ENCODE measurements at regions not wholly inside any gene's neighbourhood (a gene's known extent, or its start where the extent isn't known, plus 50 kb on each side); places are given as distances from the start of the nearest gene placed in this dataset.

DNA sequence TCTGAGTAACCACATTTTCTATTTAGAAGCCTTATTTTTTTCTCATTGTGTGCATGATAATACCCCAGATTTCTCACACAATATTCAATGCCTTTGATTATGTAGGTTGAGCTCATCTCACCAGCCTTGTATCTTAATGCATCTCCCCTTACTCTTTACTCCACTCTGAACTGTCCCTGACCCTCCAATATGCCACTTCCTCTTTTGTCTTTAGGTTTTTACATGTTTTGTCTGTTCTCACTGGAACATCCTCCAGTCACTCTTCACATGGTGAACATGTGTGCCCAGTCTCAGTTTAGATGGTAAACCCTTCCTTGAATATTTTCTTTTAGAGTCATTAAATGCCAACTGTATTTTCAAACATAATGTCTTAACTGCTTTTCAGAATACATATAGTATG, 392.9 kb upstream of the IMPG1 start:
- Histone ChIP-seq H3K4me3 (ENCODE audit: low read depth in 1 of 3, low read length in 3 of 3) (no peak overlapping the region), H3K36me3 (ENCODE audit: control insufficient read depth in 4 of 4, insufficient read depth in 3 of 4, low read depth in 1 of 4, low read length in 3 of 4) (no peaks in the 10 kb centered on the region), H3K9me3 (ENCODE audit: control insufficient read depth in 4 of 4, low read length in 3 of 4) (no peaks in the 10 kb centered on the region), H3K27me3 (ENCODE audit: control insufficient read depth in 4 of 4, insufficient read depth in 4 of 4, low read length in 3 of 4) (no peaks in the 10 kb centered on the region), H3K27ac (ENCODE audit: low read depth in 1 of 2, low read length in 2 of 2) (no peak overlapping the region), H3K4me1 (ENCODE audit: control insufficient read depth in 4 of 4, insufficient read depth in 4 of 4, low read length in 3 of 4) (no peaks in the 10 kb centered on the region), H3K9ac (ENCODE audit: low read depth in 1 of 2, low read length in 2 of 2) (no peak overlapping the region)
- no peak for DNase-seq (ENCODE audit: low spot score)
- no peak for TF ChIP-seq FOXA2 (IDR thresholded peaks at IDR 0.05)

DNA sequence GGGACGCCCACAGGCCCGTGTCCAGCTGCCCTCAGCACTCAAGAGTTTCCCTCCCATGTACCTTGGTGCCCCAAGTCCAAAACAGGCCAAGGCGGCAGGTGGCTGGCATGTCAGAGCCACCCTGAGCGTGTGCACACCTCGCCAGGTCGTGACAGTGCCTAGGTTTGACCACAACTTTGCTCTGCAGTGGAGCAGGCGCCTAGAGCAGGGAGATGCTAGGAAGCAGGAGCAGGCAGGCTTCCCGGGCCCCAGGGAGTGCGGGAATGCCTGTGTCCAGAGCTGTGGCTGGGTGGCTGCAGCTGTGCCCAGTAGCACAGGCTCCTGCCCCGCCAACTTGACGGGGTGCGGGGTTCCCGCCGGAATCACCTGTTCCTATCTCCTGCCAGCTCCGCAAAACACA, 380.8 kb upstream of the IMPG1 start:
- H3K9me3 ChIP-seq (ENCODE audit: control insufficient read depth in 4 of 4, low read length in 3 of 4): no peaks in the 10 kb centered on the region
- DNase-seq (ENCODE audit: low spot score): no peak
- H3K36me3 ChIP-seq (ENCODE audit: control insufficient read depth in 4 of 4, insufficient read depth in 3 of 4, low read depth in 1 of 4, low read length in 3 of 4): no peaks in the 10 kb centered on the region
- no peak overlapping the region for H3K9ac ChIP-seq (ENCODE audit: low read depth in 1 of 2, low read length in 2 of 2)
- H3K27me3 ChIP-seq (ENCODE audit: control insufficient read depth in 4 of 4, insufficient read depth in 4 of 4, low read length in 3 of 4): no peaks in the 10 kb centered on the region
- TF ChIP-seq RXRA (IDR thresholded peaks at IDR 0.05) (no peak), RAD21 (IDR thresholded peaks at IDR 0.05) (no peak), HNF4G (IDR thresholded peaks at IDR 0.05) (no peak), YY1 (IDR thresholded peaks at IDR 0.05) (no peak), FOXA1 (IDR thresholded peaks at IDR 0.05) (no peak), FOXA2 (IDR thresholded peaks at IDR 0.05) (no peak)
- TF ChIP-seq, protein P1, sequence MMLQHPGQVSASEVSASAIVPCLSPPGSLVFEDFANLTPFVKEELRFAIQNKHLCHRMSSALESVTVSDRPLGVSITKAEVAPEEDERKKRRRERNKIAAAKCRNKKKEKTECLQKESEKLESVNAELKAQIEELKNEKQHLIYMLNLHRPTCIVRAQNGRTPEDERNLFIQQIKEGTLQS (IDR thresholded peaks at IDR 0.05): no peak
- TF ChIP-seq, protein P2, sequence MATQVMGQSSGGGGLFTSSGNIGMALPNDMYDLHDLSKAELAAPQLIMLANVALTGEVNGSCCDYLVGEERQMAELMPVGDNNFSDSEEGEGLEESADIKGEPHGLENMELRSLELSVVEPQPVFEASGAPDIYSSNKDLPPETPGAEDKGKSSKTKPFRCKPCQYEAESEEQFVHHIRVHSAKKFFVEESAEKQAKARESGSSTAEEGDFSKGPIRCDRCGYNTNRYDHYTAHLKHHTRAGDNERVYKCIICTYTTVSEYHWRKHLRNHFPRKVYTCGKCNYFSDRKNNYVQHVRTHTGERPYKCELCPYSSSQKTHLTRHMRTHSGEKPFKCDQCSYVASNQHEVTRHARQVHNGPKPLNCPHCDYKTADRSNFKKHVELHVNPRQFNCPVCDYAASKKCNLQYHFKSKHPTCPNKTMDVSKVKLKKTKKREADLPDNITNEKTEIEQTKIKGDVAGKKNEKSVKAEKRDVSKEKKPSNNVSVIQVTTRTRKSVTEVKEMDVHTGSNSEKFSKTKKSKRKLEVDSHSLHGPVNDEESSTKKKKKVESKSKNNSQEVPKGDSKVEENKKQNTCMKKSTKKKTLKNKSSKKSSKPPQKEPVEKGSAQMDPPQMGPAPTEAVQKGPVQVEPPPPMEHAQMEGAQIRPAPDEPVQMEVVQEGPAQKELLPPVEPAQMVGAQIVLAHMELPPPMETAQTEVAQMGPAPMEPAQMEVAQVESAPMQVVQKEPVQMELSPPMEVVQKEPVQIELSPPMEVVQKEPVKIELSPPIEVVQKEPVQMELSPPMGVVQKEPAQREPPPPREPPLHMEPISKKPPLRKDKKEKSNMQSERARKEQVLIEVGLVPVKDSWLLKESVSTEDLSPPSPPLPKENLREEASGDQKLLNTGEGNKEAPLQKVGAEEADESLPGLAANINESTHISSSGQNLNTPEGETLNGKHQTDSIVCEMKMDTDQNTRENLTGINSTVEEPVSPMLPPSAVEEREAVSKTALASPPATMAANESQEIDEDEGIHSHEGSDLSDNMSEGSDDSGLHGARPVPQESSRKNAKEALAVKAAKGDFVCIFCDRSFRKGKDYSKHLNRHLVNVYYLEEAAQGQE (IDR thresholded peaks at IDR 0.05): no peak
- TF ChIP-seq, protein P3, sequence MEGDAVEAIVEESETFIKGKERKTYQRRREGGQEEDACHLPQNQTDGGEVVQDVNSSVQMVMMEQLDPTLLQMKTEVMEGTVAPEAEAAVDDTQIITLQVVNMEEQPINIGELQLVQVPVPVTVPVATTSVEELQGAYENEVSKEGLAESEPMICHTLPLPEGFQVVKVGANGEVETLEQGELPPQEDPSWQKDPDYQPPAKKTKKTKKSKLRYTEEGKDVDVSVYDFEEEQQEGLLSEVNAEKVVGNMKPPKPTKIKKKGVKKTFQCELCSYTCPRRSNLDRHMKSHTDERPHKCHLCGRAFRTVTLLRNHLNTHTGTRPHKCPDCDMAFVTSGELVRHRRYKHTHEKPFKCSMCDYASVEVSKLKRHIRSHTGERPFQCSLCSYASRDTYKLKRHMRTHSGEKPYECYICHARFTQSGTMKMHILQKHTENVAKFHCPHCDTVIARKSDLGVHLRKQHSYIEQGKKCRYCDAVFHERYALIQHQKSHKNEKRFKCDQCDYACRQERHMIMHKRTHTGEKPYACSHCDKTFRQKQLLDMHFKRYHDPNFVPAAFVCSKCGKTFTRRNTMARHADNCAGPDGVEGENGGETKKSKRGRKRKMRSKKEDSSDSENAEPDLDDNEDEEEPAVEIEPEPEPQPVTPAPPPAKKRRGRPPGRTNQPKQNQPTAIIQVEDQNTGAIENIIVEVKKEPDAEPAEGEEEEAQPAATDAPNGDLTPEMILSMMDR (IDR thresholded peaks at IDR 0.05; ENCODE audit: low read depth, low read length, missing input control): no peak
- TF ChIP-seq, protein P4, sequence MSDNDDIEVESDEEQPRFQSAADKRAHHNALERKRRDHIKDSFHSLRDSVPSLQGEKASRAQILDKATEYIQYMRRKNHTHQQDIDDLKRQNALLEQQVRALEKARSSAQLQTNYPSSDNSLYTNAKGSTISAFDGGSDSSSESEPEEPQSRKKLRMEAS (IDR thresholded peaks at IDR 0.05): no peak
- no peak overlapping the region for H3K4me3 ChIP-seq (ENCODE audit: low read depth in 1 of 3, low read length in 3 of 3)
- 84% methylated on average over 15 of the region's 15 CpGs for WGBS
- no peaks in the 10 kb centered on the region for H3K4me1 ChIP-seq (ENCODE audit: control insufficient read depth in 4 of 4, insufficient read depth in 4 of 4, low read length in 3 of 4)
- H3K27ac ChIP-seq (ENCODE audit: low read depth in 1 of 2, low read length in 2 of 2): no peak overlapping the region

DNA sequence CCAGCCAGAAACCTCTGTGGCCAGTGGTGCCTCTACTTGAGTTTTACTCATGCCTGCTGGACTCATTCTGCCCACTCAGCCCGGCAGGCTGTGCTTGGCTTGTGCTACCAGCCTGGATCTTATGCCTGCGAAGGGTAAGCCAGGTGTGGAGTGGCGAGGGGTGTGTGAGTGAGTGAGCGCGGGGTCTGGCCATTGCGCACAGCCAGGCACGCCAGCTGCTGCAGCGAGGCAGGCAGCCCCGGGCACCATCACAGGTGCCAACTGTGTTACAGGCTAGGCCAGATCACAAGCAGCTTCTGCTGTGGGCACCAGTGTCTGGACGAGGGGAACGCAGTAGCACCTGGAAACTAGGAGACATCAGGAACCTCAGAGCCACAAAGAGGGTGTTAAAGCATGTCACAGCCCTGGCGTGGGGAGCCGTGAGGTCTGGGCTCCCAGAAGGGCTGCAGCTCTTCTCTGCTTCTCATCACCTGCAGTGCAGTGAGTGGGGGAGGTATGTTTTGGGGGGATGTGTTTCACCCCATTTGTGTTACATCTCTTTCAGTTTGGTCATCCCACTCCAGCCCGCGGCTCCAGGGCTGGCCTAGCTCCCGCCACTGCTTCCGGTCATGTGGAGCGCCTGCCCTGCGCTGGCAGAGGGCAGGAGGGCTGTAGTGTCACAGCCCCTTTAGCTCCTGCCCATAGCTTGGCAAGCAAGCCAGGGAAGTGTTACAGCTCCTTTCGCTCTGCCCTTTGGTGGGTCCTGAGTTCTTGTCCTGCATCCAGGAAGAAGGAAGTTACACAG, 379.7 kb upstream of the IMPG1 start:
- Histone ChIP-seq H3K36me3 (ENCODE audit: control insufficient read depth in 4 of 4, insufficient read depth in 3 of 4, low read depth in 1 of 4, low read length in 3 of 4) (no peaks in the 10 kb centered on the region), H3K9me3 (ENCODE audit: control insufficient read depth in 4 of 4, low read length in 3 of 4) (no peaks in the 10 kb centered on the region), H3K27ac (ENCODE audit: low read depth in 1 of 2, low read length in 2 of 2) (no peak overlapping the region), H3K9ac (ENCODE audit: low read depth in 1 of 2, low read length in 2 of 2) (no peak overlapping the region), H3K27me3 (ENCODE audit: control insufficient read depth in 4 of 4, insufficient read depth in 4 of 4, low read length in 3 of 4) (no peaks in the 10 kb centered on the region), H3K4me3 (ENCODE audit: low read depth in 1 of 3, low read length in 3 of 3) (no peak overlapping the region), H3K4me1 (ENCODE audit: control insufficient read depth in 4 of 4, insufficient read depth in 4 of 4, low read length in 3 of 4) (no peaks in the 10 kb centered on the region)
- 89% methylated on average over 20 of the region's 20 CpGs for WGBS
- DNase-seq (ENCODE audit: low spot score): no peak
- no peak for TF ChIP-seq HNF4G (IDR thresholded peaks at IDR 0.05)
- no peak for TF ChIP-seq HNF4A (conservative IDR thresholded peaks at IDR 0.05)
- no peak for TF ChIP-seq FOXA2 (IDR thresholded peaks at IDR 0.05)
- TF ChIP-seq, protein P4 (IDR thresholded peaks at IDR 0.05): no peak
- no peak for TF ChIP-seq TAF1 (conservative IDR thresholded peaks at IDR 0.05)
- TF ChIP-seq, protein P1 (IDR thresholded peaks at IDR 0.05): no peak
- no peak for TF ChIP-seq FOXA1 (IDR thresholded peaks at IDR 0.05)
- TF ChIP-seq, protein P3 (IDR thresholded peaks at IDR 0.05; ENCODE audit: low read depth, low read length, missing input control): no peak
- no peak for TF ChIP-seq NR2F2 (IDR thresholded peaks at IDR 0.05)
- TF ChIP-seq, protein P5, sequence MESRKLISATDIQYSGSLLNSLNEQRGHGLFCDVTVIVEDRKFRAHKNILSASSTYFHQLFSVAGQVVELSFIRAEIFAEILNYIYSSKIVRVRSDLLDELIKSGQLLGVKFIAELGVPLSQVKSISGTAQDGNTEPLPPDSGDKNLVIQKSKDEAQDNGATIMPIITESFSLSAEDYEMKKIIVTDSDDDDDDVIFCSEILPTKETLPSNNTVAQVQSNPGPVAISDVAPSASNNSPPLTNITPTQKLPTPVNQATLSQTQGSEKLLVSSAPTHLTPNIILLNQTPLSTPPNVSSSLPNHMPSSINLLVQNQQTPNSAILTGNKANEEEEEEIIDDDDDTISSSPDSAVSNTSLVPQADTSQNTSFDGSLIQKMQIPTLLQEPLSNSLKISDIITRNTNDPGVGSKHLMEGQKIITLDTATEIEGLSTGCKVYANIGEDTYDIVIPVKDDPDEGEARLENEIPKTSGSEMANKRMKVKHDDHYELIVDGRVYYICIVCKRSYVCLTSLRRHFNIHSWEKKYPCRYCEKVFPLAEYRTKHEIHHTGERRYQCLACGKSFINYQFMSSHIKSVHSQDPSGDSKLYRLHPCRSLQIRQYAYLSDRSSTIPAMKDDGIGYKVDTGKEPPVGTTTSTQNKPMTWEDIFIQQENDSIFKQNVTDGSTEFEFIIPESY (IDR thresholded peaks at IDR 0.05): no peak
- TF ChIP-seq RAD21 (IDR thresholded peaks at IDR 0.05): no peak
- no peak for TF ChIP-seq SP1 (IDR thresholded peaks at IDR 0.05)
- no peak for TF ChIP-seq YY1 (IDR thresholded peaks at IDR 0.05)

All from liver (tissue), 8 donors.